Loucy (cell line): ENCODE measurements at regions not wholly inside any gene's neighbourhood (a gene's known extent, or its start where the extent isn't known, plus 50 kb on each side); places are given as distances from the start of the nearest gene placed in this dataset.

Experiments used
- EZH2phosphoT487 ChIP-seq: fragments of 200-600 bp; IDR thresholded peaks from 2 replicates; pipeline ENCODE4 v1.6.1; 2018; ENCODE audit warnings: antibody characterized with exemption, mild to moderate bottlenecking, moderate library complexity, borderline replicate concordance
- TF ChIP-seq, protein P1 (sequence below): fragments of 200-600 bp; sonication (generic); conservative IDR thresholded peaks from 2 replicates; pipeline ENCODE4 v1.5.1; 2014; ENCODE audit warnings: mild to moderate bottlenecking, antibody characterized with exemption, low read length

DNA sequence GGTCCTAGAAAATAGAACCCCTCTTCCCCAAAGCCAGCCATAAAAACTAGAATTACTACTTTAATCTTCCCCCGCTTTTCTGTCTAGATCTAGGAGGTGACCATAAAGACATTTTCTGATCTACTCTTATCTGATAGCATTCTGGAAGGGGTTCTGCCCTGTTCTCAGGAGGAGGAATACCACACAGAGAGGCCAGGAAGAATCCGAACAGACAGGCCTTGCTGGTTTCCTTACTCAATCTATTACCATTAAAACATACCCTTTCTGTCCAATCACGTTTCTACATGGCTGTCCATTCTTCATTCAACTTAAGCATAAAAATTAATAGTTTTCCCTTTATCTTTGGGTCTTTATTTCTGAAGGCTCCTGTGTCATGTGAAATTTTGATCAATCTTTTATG lies 198.7 kb downstream of the GPAT3 start:
- TF ChIP-seq, protein P1, sequence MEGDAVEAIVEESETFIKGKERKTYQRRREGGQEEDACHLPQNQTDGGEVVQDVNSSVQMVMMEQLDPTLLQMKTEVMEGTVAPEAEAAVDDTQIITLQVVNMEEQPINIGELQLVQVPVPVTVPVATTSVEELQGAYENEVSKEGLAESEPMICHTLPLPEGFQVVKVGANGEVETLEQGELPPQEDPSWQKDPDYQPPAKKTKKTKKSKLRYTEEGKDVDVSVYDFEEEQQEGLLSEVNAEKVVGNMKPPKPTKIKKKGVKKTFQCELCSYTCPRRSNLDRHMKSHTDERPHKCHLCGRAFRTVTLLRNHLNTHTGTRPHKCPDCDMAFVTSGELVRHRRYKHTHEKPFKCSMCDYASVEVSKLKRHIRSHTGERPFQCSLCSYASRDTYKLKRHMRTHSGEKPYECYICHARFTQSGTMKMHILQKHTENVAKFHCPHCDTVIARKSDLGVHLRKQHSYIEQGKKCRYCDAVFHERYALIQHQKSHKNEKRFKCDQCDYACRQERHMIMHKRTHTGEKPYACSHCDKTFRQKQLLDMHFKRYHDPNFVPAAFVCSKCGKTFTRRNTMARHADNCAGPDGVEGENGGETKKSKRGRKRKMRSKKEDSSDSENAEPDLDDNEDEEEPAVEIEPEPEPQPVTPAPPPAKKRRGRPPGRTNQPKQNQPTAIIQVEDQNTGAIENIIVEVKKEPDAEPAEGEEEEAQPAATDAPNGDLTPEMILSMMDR, result no peak
- no peak for TF ChIP-seq EZH2phosphoT487
